Hematopoietic multipotent progenitor cell treated with erythropoietin and hydrocortisone succinate and interleukin-3 and kit ligand, for 4 days (in vitro differentiated cells): ENCODE measurements at regions not wholly inside any gene's neighbourhood (a gene's known extent, or its start where the extent isn't known, plus 50 kb on each side); places are given as distances from the start of the nearest gene placed in this dataset.
A peak's percentile ranks its signal among the peaks of the same experiment; 100 is the strongest.
"Not testable (repeated sequence)": the region's sequence is repeated elsewhere in the genome, so short reads cannot be mapped to it uniquely, and the experiment has no call there.

Experiments used
- DNase-seq: peaks from one replicate; pipeline ENCODE4 v3.0.0-alpha.2; 2015

DNA sequence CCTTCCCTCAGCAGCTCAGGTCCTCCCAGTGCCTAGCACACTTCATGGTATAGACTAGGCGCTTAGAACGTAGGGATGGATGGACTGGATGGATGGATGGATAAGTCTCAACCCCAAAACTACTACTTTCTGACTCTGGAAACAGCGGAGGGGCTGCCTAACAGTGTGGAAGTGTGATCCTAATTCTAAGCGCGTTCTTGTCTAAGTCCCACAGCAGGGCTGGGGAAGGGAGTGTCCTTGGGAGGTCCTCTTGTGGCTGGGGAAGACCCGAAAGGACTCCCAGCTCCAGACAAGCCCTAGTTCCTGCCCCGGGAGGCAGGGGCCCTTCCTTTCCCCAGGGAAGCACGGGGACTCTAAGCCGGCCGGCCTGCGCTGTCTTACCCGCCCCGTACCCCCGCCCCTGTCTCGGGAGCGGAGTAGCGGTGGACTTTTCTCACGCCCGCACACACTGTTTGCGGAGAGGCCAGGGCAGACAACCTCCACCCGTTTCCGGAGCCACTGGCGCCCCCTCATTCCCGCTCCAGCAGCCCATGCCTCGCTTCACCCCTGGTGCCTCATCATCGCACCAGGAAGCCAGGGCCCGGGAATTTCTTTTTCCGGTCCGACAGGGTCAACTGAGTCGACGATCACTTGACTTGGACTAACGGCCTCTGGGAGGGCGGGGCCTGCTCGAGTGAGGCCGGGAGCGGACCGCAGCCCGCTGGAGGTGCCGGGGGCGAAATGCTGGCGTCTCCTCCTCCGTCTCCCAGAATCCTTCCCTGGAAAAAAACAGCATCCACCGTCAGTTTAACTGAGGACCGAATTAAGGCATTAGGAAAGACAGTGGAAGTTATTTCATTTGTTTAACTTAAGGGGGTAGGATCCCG is 133.3 kb downstream of the TBC1D2B start:
- peak; percentile 94 for DNase-seq

DNA sequence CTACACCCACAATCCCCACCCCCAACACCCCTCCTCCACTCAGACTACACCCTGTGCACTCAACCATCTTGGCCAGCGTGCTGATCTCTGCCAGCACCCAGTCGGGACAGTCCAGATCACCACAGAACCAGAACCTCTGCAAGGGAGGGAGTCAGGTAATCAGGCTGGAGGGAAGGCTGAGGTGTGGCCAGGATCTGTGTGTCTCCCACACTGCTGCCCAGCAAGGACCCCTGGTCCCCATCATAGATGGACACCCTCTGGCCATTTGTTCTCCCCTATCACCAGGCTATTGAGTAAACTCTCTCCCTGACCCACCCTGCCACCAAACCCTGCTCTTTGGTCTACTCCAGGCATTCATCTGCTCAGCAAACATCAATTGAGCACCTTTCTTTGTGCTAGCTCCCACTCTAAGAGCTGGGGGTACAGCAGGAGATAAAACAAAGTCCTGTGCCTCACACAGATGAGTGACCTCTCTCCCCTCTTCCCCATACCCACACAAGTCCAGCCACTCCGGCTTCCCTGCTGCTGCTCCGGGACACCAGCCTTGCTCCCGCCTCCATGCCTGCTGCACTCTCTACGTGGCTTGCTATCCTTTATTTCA is 134.8 kb downstream of the TBC1D2B start:
- DNase-seq, result no peak

DNA sequence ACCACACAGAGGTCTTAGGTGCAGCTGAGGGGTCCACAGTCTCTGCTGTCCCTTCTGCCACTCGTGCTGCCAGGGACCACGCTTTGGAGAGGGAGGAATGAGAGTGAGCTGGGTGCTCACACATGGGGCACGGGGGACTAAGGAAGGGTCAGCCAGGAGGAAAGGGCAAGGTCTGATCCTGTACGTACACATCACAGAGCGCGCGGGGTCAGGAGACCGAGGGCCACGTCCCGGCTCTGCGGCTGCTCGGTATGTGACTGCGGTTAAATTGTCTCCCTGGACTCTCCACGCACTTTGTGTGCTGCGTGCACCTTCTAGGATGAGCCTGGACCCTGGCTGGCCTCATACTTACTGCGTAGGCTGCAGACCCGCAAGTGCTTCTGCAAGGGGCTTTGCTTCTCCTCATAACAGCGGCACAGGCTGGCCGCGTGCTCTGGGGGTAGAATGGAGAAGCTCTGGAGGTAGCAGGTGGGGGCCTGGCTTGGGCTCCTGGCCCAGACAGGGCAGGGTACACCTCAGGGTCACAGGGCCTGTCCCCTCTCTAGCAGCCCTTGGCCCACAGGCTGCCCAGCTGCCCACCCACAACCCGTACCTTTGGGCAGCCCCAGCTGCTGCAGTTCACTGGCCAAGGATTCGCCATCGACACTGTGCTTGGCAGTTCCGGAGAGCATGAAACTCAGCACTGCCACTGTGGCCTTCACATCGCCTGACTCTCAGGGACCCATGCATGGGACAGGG is 136.3 kb downstream of the TBC1D2B start:
- DNase-seq, result not testable (repeated sequence)

DNA sequence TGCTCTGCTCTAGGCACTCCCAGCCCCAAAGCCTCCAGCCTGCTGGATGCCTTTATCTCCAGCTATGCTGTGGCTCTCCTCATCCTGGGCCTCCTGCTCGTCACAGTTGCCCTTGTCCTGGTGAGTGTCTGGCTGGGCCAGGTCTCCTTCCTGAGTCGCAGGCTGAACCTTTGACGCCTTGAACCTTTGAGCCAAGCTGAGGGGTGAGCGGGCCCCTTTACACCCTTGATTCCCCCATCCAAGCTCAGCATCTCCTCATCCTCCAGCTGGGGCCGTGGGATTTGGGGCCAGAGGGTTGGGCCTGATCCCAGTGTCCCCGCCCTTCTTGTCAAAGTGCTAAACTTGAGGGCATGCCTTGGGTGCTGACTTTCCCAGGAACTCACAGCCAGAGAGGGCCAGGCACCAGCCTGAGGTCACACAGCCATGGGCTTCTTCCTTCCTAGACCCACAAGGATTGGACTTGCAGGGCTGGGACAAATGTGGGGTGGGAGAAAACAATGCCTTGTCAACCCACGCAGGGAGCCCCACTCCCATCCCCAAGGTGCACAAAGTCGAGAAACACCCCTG is 137.0 kb downstream of the TBC1D2B start:
- no peak for DNase-seq

DNA sequence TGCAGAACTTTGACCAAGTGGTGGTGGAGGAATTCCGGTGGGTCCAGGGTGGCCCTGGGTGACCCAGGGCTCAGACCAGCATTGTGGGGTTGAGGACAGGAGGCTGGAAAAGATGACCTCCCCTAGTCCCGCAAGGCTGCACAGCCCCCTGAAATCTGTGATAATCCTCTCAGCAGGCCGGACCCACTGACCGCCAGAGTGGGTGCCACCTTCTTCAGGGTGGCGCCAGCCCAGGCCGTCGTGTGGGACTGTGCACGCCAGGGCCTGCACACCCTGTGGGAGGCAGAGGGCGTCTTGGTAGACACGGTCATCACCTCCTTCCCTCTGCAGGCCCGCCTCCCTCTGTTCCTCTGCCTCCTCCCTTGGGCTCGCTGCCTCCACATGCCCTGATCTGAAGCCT is 137.7 kb downstream of the TBC1D2B start:
- no peak for DNase-seq

DNA sequence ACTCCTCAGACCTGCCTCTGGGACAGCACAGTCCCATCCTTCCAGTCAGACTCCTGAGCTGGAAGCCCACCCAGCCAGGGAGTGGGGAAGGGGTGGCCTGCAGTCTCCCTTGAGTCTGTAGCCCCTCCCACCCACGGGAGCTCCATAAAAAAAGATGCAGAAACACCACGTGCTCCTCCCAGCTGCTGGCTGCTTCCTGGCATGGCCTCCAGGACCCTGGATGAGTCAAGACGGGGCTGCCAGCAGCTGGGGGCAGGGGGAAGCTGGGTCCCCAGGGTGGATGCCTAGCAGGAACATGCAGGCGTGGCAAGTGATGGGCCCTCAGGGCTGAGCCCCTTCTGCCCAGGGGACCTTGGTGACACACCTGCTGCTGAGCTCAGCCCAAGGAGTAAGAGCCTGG is 138.5 kb downstream of the TBC1D2B start:
- not testable (repeated sequence) for DNase-seq

DNA sequence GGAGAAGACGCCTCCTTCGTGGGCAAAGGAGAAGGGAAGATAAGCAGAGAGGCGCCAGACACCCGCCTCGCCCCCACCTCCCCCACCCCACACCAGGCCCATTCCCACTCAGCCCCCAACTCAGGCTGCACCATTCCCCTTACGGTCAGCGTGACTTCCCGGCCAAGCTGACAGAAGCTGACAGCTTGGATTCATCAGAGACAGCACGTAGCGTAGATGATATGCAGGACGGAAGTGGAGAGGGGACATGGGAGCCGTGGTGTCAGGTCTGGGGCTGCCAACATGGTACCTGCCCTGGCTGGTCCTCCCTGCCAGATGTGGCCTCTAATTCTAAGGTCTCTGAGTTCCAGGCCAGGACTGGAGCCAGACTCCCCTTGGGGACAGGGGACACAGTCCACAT is 139.0 kb downstream of the TBC1D2B start:
- DNase-seq, result not testable (repeated sequence)

DNA sequence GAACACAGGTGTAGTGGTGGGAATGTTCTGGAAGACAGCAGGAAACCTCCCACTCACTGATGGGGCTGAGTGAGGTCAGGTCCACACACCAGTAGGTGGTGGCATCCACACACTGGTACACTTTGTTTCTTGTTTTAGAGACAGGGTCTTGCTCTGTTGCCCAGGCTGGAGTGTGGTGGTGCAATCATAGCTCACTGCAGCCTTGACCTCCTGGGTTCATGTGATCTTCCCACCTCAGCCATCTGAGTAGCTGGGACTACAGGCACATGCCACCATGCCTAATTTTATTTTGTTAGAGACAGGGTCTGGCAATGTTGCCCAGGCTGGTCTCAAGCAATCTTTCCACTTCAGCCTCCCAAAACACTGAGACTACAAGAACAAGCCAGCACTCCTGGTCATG is 140.9 kb downstream of the TBC1D2B start:
- not testable (repeated sequence) for DNase-seq

DNA sequence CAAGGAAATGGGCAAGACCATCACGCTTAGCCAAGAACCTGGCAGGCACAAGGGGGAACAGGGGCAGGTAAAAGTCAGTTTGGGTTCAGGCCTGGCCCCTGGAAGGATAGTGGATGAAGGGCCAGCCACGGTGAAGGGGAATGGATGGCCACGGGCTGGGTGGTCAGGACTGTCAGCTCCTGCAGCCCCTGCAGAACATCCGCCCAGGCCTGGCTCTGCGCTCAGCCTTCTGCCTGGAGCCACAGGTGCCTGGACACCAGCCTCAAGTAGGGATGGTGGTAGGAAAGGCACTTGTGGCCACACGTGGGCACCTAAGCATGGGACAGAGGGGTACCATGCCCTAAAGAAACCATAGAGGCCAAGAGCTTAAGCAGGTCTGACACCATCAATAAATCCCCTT is 143.0 kb downstream of the TBC1D2B start:
- not testable (repeated sequence) for DNase-seq

DNA sequence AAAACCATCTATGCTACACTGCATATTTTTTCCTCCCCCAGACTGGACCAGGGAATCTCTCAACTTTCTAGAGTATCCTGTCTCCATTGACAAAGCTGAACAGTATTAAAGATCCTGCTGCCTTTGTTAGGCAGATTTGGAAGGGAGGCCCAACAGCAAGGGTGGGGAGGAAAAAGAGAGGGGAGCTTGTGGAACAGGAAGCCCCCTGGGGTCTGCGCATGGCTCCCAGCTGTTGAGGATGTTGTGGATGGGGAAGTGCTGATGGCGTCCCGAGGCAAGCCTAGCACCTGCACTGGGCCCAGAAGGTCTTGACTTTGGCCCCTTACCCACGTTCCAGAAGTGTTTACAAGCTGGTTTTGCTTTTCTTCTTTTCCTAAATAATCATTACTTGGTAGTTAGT is 146.6 kb downstream of the TBC1D2B start:
- not testable (repeated sequence) for DNase-seq

DNA sequence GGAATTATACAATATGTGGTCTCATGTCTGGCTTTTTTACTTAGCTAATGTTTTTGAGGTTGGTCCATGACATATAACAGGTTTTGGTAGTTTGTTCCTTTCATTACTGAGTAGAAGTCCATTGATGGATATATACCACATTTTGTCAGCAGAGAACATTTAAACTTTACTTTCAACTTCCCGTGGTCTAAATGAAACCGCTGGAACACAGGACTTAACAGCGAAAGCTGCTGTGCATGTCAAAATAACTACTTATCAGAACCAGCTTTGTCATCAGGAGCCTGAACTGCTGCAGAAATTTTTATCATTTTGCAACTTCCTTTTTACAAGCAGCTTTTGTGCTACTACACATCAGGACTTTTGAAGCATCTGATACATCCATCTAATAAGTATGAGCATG is 147.0 kb downstream of the TBC1D2B start:
- DNase-seq, result peak; percentile 72

DNA sequence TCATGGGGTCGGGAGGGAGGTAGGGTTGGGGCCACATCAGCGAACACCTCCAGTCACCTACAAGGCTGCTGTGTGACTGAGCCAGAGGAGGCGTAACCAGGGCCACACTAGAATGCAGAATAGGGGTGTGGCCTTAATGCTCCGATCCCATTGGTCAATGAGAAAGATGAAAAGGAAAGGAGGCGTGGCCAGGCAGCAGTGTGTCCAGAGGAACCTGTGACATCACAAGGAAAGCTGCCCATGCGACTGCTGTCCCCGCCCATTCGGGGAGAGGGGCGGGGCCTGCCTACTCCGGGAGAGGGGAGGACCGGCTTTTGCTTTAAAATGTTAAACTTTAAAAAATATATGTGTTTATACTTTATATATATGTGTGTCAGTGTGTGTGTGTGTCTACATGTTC is 150.7 kb downstream of the TBC1D2B start:
- peak; percentile 62 for DNase-seq

DNA sequence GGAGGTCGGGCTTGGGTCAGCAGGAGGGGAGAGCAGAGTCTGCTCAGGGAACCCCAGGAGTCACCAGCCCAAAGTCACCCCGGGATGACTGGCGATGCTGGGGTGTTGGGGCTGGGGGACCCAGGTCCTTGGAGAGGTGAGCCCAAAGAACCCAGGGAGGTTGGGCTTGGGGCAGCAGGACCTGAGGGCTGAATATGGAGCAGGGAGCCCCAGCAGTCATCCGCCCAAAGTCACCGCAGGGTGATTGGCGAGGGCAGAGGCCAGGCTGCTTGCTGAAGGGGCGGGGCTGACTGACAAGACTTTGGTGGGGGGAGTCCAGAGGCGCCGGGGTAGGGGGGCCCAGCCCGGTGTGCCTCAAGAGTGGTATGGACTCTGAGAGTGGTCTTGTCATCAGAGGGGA is 151.2 kb downstream of the TBC1D2B start:
- not testable (repeated sequence) for DNase-seq

DNA sequence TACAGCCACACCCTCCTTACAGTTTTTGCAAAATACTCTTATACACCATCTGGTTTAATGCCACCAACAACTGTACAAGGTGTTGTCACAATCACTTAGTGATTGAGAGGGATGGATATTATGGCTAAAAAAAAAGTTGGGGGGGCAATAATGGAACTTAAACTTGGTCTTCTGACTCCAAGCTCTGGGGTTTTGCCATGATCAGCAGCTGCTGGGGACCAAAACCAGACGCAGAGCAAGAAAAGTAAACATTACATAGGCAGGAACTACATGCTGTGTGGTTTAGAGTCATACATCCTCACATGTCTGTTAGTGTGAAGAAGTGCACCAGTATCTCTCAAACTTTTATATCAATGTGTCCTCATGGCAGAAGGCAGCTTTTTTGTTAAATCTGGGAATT is 152.4 kb downstream of the TBC1D2B start:
- DNase-seq, result not testable (repeated sequence)

DNA sequence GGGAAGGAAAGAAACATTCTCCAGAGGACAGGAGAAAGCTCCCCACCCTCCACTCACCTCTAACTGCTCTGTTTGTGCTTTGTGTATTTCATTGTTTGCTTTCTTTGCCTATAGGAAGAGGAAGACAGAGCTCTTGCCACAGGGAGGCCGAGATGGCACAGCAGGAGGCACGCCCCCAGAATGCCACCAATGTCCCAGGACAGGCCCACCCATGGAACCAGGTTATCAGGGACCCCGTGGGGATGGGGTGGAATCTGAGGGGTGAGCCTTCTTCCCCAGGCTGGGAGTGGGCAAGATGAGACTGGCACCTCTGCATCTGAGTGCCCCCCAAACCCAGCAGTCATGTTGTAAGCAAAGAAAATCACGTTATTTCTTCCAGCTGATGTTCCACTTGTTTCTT is 155.8 kb downstream of the TBC1D2B start:
- DNase-seq, result no peak

DNA sequence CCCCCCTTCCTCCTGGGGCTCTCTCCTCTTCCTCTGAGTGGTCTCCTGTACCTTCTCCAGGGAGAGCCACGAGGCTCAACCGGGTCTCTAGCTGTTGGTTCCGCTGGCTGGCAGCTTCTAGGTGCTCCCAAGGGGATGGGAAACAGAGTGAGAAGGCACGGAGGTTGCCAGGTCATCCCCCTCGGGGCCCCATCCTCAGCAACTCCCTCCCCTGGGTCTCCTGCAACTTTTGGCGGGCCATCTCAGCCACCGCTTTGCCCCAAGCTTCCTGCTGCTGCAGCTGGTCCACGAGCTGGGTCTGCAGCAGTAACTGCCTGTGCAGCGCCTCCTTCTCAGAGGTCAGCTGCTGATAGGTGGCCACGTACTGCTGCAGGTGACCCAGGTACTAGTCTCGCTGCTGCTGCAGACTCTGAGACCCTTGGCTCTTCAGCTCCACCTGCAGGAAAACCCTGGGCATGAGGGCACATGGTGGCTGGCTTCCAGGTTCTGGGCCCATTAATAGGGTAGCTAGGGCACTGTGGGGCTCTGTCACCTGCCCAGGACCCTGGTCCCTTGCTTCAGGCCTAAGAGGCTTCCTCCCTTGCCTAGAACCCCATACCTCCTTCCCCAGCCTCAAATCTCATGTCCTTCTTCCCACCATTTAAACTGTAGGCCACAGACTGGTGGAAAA is 160.4 kb downstream of the TBC1D2B start:
- DNase-seq, result not testable (repeated sequence)

DNA sequence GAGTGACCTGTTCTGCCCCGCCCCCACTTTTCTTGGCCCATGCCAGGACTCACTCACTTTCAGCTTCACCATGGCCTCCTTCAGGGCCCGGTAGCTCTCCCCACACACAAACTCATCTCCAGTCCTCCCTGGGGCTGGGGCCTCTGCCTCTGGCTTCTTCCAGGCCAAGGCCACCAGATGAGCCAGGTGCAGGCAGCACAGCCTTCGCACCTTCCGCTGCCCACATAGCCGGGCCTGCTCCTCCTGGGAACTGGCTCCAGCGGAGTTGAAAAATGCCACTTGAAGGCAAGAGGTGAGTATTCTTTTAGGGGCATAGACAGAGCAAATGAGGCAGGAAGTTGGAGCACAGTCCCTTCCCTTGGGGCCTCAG is 161.6 kb downstream of the TBC1D2B start:
- DNase-seq, result not testable (repeated sequence)

DNA sequence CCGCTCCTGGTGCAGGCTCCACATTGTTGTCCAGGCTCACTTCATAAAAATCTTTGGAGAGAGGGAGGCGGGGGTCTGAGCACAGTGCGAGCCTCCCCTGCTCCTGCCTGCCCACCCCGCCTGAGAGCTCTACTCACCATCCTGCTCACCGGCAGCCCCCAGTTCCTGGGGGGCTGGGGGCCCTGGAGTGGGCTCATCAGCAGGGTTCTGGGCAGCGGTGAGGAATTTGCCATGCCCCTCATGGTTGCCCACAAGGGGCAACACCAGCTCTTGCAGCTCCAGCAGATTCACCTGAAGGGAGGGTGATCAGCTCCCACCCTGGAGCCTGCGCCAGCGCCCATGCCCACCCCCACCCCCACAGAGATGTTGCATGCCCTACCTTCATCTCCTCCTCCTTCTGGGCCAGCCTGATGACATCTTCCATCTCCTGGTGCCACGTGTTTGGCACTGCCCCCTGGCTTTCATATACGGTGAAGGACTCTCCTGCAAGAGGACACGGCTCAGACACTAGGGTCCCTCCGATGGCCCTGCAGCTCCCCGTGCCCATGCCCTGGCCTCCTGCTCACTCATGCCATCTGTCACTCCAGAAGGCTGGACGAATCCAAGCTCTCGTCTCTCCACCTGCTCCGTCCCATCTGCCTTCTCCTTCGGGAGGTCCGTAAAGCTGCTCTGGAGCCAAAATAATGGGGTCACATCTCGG is 162.1 kb downstream of the TBC1D2B start:
- DNase-seq, result no peak

DNA sequence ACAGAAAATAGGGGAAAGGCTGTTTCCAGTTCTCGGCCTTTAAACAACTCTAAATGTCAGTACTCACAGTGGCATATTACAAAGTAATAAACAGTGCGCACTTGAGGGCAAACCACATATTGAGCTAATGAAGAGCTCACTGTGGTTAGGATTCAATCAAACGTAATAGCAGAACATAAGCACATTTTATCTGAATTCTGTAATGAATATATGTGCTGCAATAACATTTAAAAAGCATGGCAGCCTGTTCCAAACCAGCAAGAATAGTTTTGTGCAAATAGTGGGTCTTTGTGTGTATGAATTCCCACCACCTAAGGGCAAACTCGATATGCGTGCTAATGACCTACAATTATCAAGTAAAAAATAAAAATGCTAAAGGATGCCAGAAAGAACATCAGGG is 163.0 kb downstream of the TBC1D2B start:
- DNase-seq, result not testable (repeated sequence)

DNA sequence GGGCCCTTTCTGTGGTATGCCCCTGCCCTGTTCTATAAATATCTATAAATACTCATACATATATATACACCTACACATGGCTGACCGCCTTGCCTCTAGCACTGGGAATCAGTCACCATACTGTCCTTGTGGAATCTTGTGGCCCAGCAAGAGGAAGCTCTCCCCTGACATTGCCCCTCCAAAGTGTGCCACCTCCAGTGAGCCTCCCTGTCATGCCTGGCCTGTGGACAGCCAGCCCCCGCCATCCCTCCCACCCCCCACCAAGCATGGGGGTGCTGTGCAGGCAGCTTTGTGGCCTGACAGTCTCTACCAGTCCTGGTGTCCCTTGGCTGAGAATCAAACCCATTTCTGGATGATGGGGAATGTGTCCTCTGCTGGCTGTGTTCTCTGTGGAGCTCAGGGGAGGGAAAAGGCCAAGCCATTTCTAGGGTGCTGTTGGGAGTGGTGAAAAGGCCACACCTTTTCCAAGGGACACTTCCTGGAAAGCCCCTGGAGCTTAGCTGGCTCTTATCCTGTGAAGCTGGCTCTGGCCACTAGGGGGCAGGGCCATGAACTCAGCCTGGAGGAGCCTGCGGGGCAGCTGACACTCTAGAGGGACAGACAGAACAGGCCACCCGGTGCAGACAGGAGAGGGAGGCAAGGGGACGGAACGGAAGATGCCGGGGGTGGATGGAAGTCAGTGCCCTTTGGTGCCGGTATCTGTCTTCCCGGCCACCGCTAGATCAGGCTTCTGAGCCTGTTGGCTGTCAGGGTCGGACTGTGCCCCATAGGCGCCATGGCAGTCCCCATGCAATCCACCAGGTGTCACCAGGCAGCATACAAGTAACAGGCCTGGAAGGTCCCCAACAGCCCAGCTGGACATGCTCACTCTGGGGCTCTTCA is 167.2 kb downstream of the TBC1D2B start:
- peak; percentile 93 for DNase-seq
